GM12891 (cell line): ENCODE measurements at regions not wholly inside any gene's neighbourhood (a gene's known extent, or its start where the extent isn't known, plus 50 kb on each side); places are given as distances from the start of the nearest gene placed in this dataset.

Experiments
- POLR2A ChIP-seq: IDR thresholded peaks from 2 replicates; pipeline ENCODE4 v1.6.1; 2011; ENCODE audit warnings: low read depth, low read length, control low read depth
- TAF1 ChIP-seq: IDR thresholded peaks from 2 replicates; pipeline ENCODE4 v1.6.1; 2011; ENCODE audit warnings: low read depth, low read length, control low read depth

GRCh38 chr4:97412331-97412730 is 730.9 kb downstream of the STPG2 start:
- no peak for TF ChIP-seq POLR2A
- TF ChIP-seq TAF1: no peak
